Left kidney (tissue), 1 donor: ENCODE measurements at regions not wholly inside any gene's neighbourhood (a gene's known extent, or its start where the extent isn't known, plus 50 kb on each side); places are given as distances from the start of the nearest gene placed in this dataset.

Experiments used
- DNase-seq: peaks from one replicate; pipeline ENCODE4 v3.0.0-alpha.2; 2013

- DNase-seq: no peak
These were observed 254.4 kb upstream of the FAT4 start for GRCh38 chr4:125060376-125060775.

- DNase-seq: no peak
These were observed 265.0 kb upstream of the FAT4 start for GRCh38 chr4:125049711-125050110.

- no peak for DNase-seq
These were observed 269.4 kb upstream of the FAT4 start for GRCh38 chr4:125045311-125045710.

GRCh38 chr4:125044886-125045285 lies 269.9 kb upstream of the FAT4 start:
- DNase-seq: no peak

- no peak for DNase-seq
These were observed 271.3 kb upstream of the FAT4 start for GRCh38 chr4:125043486-125043885.

- DNase-seq: no peak
These were observed 272.7 kb upstream of the FAT4 start for GRCh38 chr4:125042041-125042440.

GRCh38 chr4:125041372-125041930 lies 273.3 kb upstream of the FAT4 start:
- DNase-seq: no peak

- no peak for DNase-seq
These were observed 275.2 kb upstream of the FAT4 start for GRCh38 chr4:125039550-125039949.

- no peak for DNase-seq
These were observed 291.8 kb upstream of the FAT4 start for GRCh38 chr4:125022855-125023501.

GRCh38 chr4:125021189-125021588 lies 293.6 kb upstream of the FAT4 start:
- DNase-seq: no peak

- DNase-seq: no peak
These were observed 294.4 kb upstream of the FAT4 start for GRCh38 chr4:125020089-125021034.

GRCh38 chr4:125016892-125017299 lies 297.9 kb upstream of the FAT4 start:
- peak; percentile 21 for DNase-seq

- no peak for DNase-seq
These were observed 300.9 kb upstream of the FAT4 start for GRCh38 chr4:125013891-125014290.

- DNase-seq: no peak
These were observed 299.1 kb upstream of the ANKRD50 start for GRCh38 chr4:125011646-125012045.

GRCh38 chr4:125010796-125011503 lies 298.4 kb upstream of the ANKRD50 start:
- DNase-seq: no peak

GRCh38 chr4:125008676-125009075 lies 296.1 kb upstream of the ANKRD50 start:
- DNase-seq: no peak

GRCh38 chr4:125004676-125005075 lies 292.1 kb upstream of the ANKRD50 start:
- DNase-seq: no peak

- no peak for DNase-seq
These were observed 291.3 kb upstream of the ANKRD50 start for GRCh38 chr4:125003840-125004239.

GRCh38 chr4:124997991-124998390 lies 285.5 kb upstream of the ANKRD50 start:
- DNase-seq: no peak

- DNase-seq: no peak
These were observed 284.6 kb upstream of the ANKRD50 start for GRCh38 chr4:124997124-124997523.

- DNase-seq: no peak
These were observed 281.3 kb upstream of the ANKRD50 start for GRCh38 chr4:124993838-124994237.

- no peak for DNase-seq
These were observed 277.9 kb upstream of the ANKRD50 start for GRCh38 chr4:124990398-124990797.
